A673 (cell line): ENCODE measurements at regions not wholly inside any gene's neighbourhood (a gene's known extent, or its start where the extent isn't known, plus 50 kb on each side); places are given as distances from the start of the nearest gene placed in this dataset.

ENCODE experiments used
- EZH2 ChIP-seq: fragments of 200-600 bp; sonication (generic); IDR thresholded peaks from 2 replicates; pipeline ENCODE4 v1.6.1; 2017; ENCODE audit warnings: borderline replicate concordance, low read depth, mild to moderate bottlenecking, mixed read lengths, antibody characterized with exemption, low read length; ENCODE audit not compliant: poor library complexity, severe bottlenecking
- TF ChIP-seq, protein P1 (sequence below): fragments of 300-800, 200-600 bp; sonication (generic); conservative IDR thresholded peaks from 2 replicates; pipeline ENCODE4 v1.5.1; 2017; ENCODE audit warnings: low read depth, mild to moderate bottlenecking, antibody characterized with exemption, low read length, moderate library complexity, mixed read lengths

DNA sequence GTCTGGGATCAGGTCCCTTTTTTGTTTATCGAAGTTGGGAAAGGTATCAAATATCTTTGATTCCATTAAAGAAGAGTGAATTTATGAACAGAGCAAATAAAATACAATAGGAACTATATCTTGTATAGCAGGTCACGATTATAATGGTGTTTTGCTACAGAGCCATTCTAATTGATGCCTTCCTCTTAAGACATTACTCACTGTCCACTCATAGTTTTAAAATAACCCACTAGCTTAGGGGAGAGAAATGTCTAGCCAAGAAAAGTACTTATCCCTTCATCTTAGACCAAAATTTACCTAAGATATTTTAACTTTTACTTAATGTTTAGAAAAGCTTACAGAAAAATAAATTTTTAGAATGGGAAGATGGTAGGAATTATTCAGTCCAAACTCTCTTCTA, 112.0 kb upstream of the PABPC4L start:
- TF ChIP-seq, protein P1, sequence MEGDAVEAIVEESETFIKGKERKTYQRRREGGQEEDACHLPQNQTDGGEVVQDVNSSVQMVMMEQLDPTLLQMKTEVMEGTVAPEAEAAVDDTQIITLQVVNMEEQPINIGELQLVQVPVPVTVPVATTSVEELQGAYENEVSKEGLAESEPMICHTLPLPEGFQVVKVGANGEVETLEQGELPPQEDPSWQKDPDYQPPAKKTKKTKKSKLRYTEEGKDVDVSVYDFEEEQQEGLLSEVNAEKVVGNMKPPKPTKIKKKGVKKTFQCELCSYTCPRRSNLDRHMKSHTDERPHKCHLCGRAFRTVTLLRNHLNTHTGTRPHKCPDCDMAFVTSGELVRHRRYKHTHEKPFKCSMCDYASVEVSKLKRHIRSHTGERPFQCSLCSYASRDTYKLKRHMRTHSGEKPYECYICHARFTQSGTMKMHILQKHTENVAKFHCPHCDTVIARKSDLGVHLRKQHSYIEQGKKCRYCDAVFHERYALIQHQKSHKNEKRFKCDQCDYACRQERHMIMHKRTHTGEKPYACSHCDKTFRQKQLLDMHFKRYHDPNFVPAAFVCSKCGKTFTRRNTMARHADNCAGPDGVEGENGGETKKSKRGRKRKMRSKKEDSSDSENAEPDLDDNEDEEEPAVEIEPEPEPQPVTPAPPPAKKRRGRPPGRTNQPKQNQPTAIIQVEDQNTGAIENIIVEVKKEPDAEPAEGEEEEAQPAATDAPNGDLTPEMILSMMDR = no peak
- TF ChIP-seq EZH2 = no peak
